ENCODE measurements at regions not wholly inside any gene's neighbourhood (a gene's known extent, or its start where the extent isn't known, plus 50 kb on each side); places are given as distances from the start of the nearest gene placed in this dataset.

GRCh38 chr3:194832346-194833104, 146.8 kb downstream of the FAM43A start:
- H3K4me3 ChIP-seq (ENCODE audit: insufficient read depth, low read length, poor library complexity, severe bottlenecking) = no peak overlapping the region
- no peaks in the 10 kb centered on the region for H4K20me1 ChIP-seq (ENCODE audit: low read depth, low read length)
- H3K79me2 ChIP-seq (ENCODE audit: insufficient read depth, low read length) = no peaks in the 10 kb centered on the region
- no peak overlapping the region for H3K27ac ChIP-seq (ENCODE audit: low read depth, low read length)
- H3K9me3 ChIP-seq (ENCODE audit: insufficient read depth, low read length) = no peaks in the 10 kb centered on the region
- H3K9me2 ChIP-seq (replicated peaks; ENCODE audit: insufficient read depth, low read length) = no peaks in the 10 kb centered on the region
- H2AFZ ChIP-seq (ENCODE audit: low read depth, low read length, severe bottlenecking) = no peak overlapping the region
- H3F3A ChIP-seq (ENCODE audit: insufficient read depth) = no peaks in the 10 kb centered on the region
- no peak overlapping the region for H3K4me2 ChIP-seq (ENCODE audit: low read depth, low read length, poor library complexity, severe bottlenecking)
- TF ChIP-seq CTCF (IDR thresholded peaks at IDR 0.05; ENCODE audit: insufficient read depth, low read length, poor library complexity, severe bottlenecking) = no peak
- TF ChIP-seq EZH2phosphoT487 (conservative IDR thresholded peaks at IDR 0.05; ENCODE audit: low read length) = no peak
- H3K36me3 ChIP-seq (ENCODE audit: low read length) = no peaks in the 10 kb centered on the region
- H3K27me3 ChIP-seq (ENCODE audit: low read length) = no peaks in the 10 kb centered on the region
- H3K9ac ChIP-seq (ENCODE audit: low read length) = no peak overlapping the region

- Histone ChIP-seq H3K4me3 (ENCODE audit: insufficient read depth, low read length, poor library complexity, severe bottlenecking) (no peak overlapping the region), H4K20me1 (ENCODE audit: low read depth, low read length) (no peaks in the 10 kb centered on the region), H3K4me2 (ENCODE audit: low read depth, low read length, poor library complexity, severe bottlenecking) (no peak overlapping the region), H2AFZ (ENCODE audit: low read depth, low read length, severe bottlenecking) (no peak overlapping the region), H3K79me2 (ENCODE audit: insufficient read depth, low read length) (no peaks in the 10 kb centered on the region), H3K27ac (ENCODE audit: low read depth, low read length) (no peak overlapping the region), H3K27me3 (ENCODE audit: low read length) (no peaks in the 10 kb centered on the region), H3K9me3 (ENCODE audit: insufficient read depth, low read length) (no peaks in the 10 kb centered on the region), H3K9me2 (replicated peaks; ENCODE audit: insufficient read depth, low read length) (no peaks in the 10 kb centered on the region), H3K36me3 (ENCODE audit: low read length) (no peaks in the 10 kb centered on the region), H3F3A (ENCODE audit: insufficient read depth) (no peaks in the 10 kb centered on the region), H3K9ac (ENCODE audit: low read length) (no peak overlapping the region)
- TF ChIP-seq CTCF (IDR thresholded peaks at IDR 0.05; ENCODE audit: insufficient read depth, low read length, poor library complexity, severe bottlenecking) (no peak), EZH2phosphoT487 (conservative IDR thresholded peaks at IDR 0.05; ENCODE audit: low read length) (no peak)
Measured at GRCh38 chr3:194833114-194833910, 147.6 kb downstream of the FAM43A start.

GRCh38 chr3:194836661-194837060, 151.0 kb downstream of the FAM43A start:
- Histone ChIP-seq H3K9ac (ENCODE audit: low read length) (no peak overlapping the region), H3K27ac (ENCODE audit: low read depth, low read length) (no peak overlapping the region), H3K27me3 (ENCODE audit: low read length) (no peaks in the 10 kb centered on the region), H3K4me2 (ENCODE audit: low read depth, low read length, poor library complexity, severe bottlenecking) (no peak overlapping the region), H3F3A (ENCODE audit: insufficient read depth) (no peaks in the 10 kb centered on the region), H3K9me2 (replicated peaks; ENCODE audit: insufficient read depth, low read length) (no peaks in the 10 kb centered on the region), H2AFZ (ENCODE audit: low read depth, low read length, severe bottlenecking) (no peak overlapping the region), H4K20me1 (ENCODE audit: low read depth, low read length) (no peaks in the 10 kb centered on the region), H3K79me2 (ENCODE audit: insufficient read depth, low read length) (no peaks in the 10 kb centered on the region), H3K9me3 (ENCODE audit: insufficient read depth, low read length) (no peaks in the 10 kb centered on the region), H3K4me3 (ENCODE audit: insufficient read depth, low read length, poor library complexity, severe bottlenecking) (no peak overlapping the region), H3K36me3 (ENCODE audit: low read length) (no peaks in the 10 kb centered on the region)
- no peak for TF ChIP-seq EZH2phosphoT487 (conservative IDR thresholded peaks at IDR 0.05; ENCODE audit: low read length)
- no peak for TF ChIP-seq CTCF (IDR thresholded peaks at IDR 0.05; ENCODE audit: insufficient read depth, low read length, poor library complexity, severe bottlenecking)

Measured in SU-DHL-6 (cell line).